ENCODE measurements at regions not wholly inside any gene's neighbourhood (a gene's known extent, or its start where the extent isn't known, plus 50 kb on each side); places are given as distances from the start of the nearest gene placed in this dataset.

DNA sequence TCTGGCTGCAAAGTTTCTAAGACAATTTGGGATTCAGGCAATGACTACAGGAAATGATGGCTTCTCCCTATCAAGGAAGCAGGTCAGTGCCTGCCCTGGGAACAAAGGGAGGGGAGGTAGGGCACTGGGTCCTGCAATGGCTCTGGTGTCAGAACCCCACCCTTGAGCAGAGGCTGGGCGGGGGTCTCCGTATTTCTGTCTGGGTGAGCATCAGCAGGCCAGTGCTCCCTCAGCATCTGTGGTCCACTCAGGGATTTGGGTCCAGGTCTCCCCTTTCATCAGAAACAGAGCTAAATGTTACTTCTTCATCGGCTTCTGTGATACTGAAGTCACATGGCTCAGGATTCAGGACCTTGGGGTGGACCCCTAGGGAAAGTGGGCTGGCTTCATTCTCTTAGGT, 195.5 kb upstream of the CDH5 start:
- TF ChIP-seq, protein P1, sequence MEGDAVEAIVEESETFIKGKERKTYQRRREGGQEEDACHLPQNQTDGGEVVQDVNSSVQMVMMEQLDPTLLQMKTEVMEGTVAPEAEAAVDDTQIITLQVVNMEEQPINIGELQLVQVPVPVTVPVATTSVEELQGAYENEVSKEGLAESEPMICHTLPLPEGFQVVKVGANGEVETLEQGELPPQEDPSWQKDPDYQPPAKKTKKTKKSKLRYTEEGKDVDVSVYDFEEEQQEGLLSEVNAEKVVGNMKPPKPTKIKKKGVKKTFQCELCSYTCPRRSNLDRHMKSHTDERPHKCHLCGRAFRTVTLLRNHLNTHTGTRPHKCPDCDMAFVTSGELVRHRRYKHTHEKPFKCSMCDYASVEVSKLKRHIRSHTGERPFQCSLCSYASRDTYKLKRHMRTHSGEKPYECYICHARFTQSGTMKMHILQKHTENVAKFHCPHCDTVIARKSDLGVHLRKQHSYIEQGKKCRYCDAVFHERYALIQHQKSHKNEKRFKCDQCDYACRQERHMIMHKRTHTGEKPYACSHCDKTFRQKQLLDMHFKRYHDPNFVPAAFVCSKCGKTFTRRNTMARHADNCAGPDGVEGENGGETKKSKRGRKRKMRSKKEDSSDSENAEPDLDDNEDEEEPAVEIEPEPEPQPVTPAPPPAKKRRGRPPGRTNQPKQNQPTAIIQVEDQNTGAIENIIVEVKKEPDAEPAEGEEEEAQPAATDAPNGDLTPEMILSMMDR (conservative IDR thresholded peaks at IDR 0.05) = no peak
- Mint-ChIP-seq H3K4me1 (no peaks in the 10 kb centered on the region), H3K36me3 (ENCODE audit: low read depth) (no peaks in the 10 kb centered on the region), H3K27ac (ENCODE audit: unreplicated experiment) (no peak overlapping the region), H3K9me3 (no peaks in the 10 kb centered on the region), H3K4me3 (no peak overlapping the region), H3K27me3 (ENCODE audit: low read depth) (no peaks in the 10 kb centered on the region)
- DNase-seq (ENCODE audit: low read depth, low spot score) = no peak

DNA sequence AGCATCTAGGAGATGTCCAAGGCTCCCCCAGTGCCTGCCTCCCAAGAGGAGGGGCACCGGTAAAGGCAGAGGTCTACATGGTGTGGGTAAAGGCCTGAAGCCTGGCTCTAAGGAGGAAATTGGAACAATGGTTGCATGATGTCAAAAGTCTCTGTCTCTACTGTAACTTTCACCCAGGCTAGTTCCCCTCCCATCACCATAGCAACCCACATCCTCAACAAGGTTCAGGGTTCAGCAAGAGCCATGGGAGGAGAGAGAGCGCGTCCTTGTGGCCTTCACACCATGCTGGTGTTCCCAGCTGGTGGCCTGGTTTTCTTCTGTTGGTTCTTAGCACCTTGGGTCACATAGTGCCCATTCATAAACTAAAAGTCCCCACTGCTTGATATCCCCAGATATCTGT, 196.7 kb upstream of the CDH5 start:
- no peak for DNase-seq (ENCODE audit: low read depth, low spot score)
- H3K36me3 Mint-ChIP-seq (ENCODE audit: low read depth) = no peaks in the 10 kb centered on the region
- no peak overlapping the region for H3K27ac Mint-ChIP-seq (ENCODE audit: unreplicated experiment)
- TF ChIP-seq, protein P1 (conservative IDR thresholded peaks at IDR 0.05) = no peak
- H3K27me3 Mint-ChIP-seq (ENCODE audit: low read depth) = no peaks in the 10 kb centered on the region
- H3K4me1 Mint-ChIP-seq = no peaks in the 10 kb centered on the region
- no peaks in the 10 kb centered on the region for H3K9me3 Mint-ChIP-seq
- no peak overlapping the region for H3K4me3 Mint-ChIP-seq

DNA sequence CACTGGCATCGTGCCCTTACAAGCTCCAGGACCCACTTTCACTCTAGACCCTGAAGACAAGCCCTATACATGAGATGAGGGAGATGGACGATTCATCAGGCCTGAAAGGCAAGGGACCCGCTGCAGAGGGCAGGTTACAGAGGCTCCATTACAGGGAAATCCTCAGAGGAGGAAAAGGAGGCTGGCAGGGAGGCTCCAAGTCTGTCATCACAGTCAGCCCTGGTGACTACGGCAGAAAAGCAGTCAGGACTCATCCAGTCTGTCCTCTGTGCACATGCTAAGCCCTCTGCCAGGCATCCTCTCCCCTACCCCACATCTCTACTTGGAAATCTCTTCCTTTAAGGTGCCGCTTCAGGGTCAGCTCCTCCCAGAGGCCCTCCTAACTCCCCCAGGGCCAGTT, 197.7 kb upstream of the CDH5 start:
- Mint-ChIP-seq H3K4me1 (no peaks in the 10 kb centered on the region), H3K27ac (ENCODE audit: unreplicated experiment) (no peak overlapping the region), H3K36me3 (ENCODE audit: low read depth) (no peaks in the 10 kb centered on the region), H3K4me3 (no peak overlapping the region), H3K27me3 (ENCODE audit: low read depth) (no peaks in the 10 kb centered on the region), H3K9me3 (no peaks in the 10 kb centered on the region)
- DNase-seq (ENCODE audit: low read depth, low spot score) = no peak
- TF ChIP-seq, protein P1 (conservative IDR thresholded peaks at IDR 0.05) = no peak

DNA sequence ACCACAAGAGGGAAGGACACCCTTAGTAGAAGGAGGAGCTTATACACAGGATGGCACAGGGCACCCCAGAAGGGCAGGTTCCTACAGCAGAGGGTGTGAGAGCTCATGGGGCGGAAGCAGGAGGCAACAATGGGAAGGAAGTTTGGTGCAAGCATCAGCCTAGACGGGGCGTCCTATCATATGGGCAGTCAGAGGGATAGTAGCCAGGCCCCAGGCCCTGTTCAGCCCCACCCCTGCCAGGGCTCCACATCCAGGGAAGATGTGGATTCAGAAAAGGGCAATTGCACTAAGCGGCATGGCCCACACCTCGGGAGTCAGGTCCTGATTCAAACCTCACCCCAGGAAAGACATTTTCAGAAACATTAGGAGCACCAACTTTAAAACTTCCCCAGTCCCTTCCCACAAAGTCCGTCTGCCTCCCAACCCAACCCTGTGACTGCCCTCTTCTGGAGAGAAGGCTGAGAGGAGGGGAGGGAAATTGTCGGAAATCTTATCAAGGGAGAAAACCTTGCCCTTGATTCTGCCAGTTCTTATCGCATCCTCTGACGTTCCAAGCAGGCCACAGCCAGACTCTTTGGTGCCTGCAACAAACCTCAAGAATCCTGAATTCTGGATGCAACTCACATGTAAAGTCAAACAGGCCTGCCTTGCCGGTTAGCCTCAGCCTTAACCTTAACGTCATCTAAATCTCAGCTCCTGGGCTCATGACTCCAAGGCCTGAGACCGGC, 198.8 kb upstream of the CDH5 start:
- Mint-ChIP-seq H3K27me3 (ENCODE audit: low read depth) (no peaks in the 10 kb centered on the region), H3K9me3 (no peaks in the 10 kb centered on the region), H3K4me1 (no peaks in the 10 kb centered on the region), H3K4me3 (no peak overlapping the region), H3K27ac (ENCODE audit: unreplicated experiment) (no peak overlapping the region), H3K36me3 (ENCODE audit: low read depth) (no peaks in the 10 kb centered on the region)
- no peak for DNase-seq (ENCODE audit: low read depth, low spot score)
- TF ChIP-seq, protein P1 (conservative IDR thresholded peaks at IDR 0.05) = no peak

DNA sequence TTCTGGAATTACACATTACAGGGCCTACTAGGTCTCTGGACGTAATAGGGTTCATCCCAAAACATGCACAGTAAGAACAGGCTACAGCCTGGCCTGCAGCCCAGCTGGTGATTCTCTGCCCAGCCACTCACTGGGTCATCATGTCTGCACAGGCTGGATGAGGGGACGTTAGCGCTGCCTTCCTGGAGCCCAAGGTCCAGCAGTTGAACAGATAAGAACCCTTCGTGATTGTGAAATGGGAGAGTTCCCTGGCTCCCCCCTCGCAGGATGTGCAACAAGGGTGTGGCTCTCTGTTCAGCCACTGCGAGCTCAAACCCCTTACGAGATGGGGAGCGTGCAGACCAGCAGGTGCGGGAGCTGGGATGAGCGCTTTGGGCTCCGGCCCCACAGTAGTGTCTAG, 200.0 kb upstream of the CDH5 start:
- TF ChIP-seq, protein P1 (conservative IDR thresholded peaks at IDR 0.05) = no peak
- H3K4me1 Mint-ChIP-seq = no peaks in the 10 kb centered on the region
- H3K27ac Mint-ChIP-seq (ENCODE audit: unreplicated experiment) = no peak overlapping the region
- no peaks in the 10 kb centered on the region for H3K9me3 Mint-ChIP-seq
- no peaks in the 10 kb centered on the region for H3K36me3 Mint-ChIP-seq (ENCODE audit: low read depth)
- H3K27me3 Mint-ChIP-seq (ENCODE audit: low read depth) = no peaks in the 10 kb centered on the region
- H3K4me3 Mint-ChIP-seq = no peak overlapping the region
- no peak for DNase-seq (ENCODE audit: low read depth, low spot score)
